Body of pancreas (tissue), 4 donors: ENCODE measurements at regions not wholly inside any gene's neighbourhood (a gene's known extent, or its start where the extent isn't known, plus 50 kb on each side); places are given as distances from the start of the nearest gene placed in this dataset.
A peak's percentile ranks its signal among the peaks of the same experiment; 100 is the strongest.

Experiments
- ATAC-seq: fragments of 150-250 bp; one replicate; pipeline ENCODE4 v1.9.1; 2016
- DNase-seq, 4 donors: peaks; one replicate each; pipeline ENCODE4 v3.0.0-alpha.2; 2019
- H3K27ac ChIP-seq, 4 donors: fragments of 200-600 bp; sonication (generic); 1 replicate in 3 of 4; 2 replicates in 1 of 4; pipeline versions ENCODE4 v1.5.1 to v1.6.1; 2016 to 2019; ENCODE audit warnings: mild to moderate bottlenecking in 1 of 4, mixed read lengths in 1 of 4, moderate library complexity in 1 of 4
- H3K27me3 ChIP-seq, 2 donors: fragments of 200-600 bp; sonication (generic); one replicate each; pipeline ENCODE4 v1.6.0; 2016; ENCODE audit warnings: mild to moderate bottlenecking in 1 of 2
- H3K36me3 ChIP-seq, 2 donors: fragments of 200-600 bp; sonication (generic); replicated peaks in 1 of 2; 2 replicates each; pipeline ENCODE4 v1.5.1; 2016; ENCODE audit warnings: low read depth in 2 of 2; ENCODE audit not compliant: insufficient read depth in 1 of 2
- H3K4me1 ChIP-seq: fragments of 200-600 bp; sonication (generic); one replicate; pipeline ENCODE4 v1.6.0; 2016
- H3K4me3 ChIP-seq, 2 donors: fragments of 200-600 bp; sonication (generic); 1 replicate in 1 of 2; 2 replicates in 1 of 2; pipeline ENCODE4 v1.5.1; 2016 to 2019
- H3K9me3 ChIP-seq, 3 donors: fragments of 200-600 bp; sonication (generic); 1 replicate in 2 of 3; 2 replicates in 1 of 3; pipeline ENCODE4 v1.5.1; 2016
- POLR2A ChIP-seq, 3 donors: fragments of 450-650 bp; IDR thresholded peaks; one replicate each; pipeline ENCODE4 v1.6.1; 2016; ENCODE audit warnings: antibody characterized with exemption in 3 of 3, mild to moderate bottlenecking in 2 of 3
- WGBS, 2 donors: methylation state at CpG; one replicate each; pipeline ENCODE4 v1.1.5; 2017; 5-methylcytosine and 5-hydroxymethylcytosine counted together
- intact Hi-C: fragments of 100-400 bp; cut with DNase I; formaldehyde crosslinking; loops from one replicate; pipeline ENCODE4 v1.15.1; 2023
- TF ChIP-seq, protein P1 (sequence below), 7 experiments: fragments of 450-650 bp in 4 of 7; fragments of 200-600 bp in 3 of 7; sonication (generic) in 3 of 7; IDR thresholded peaks; one replicate each; pipeline ENCODE4 v1.5.1; 2016 to 2019; ENCODE audit warnings: antibody characterized with exemption in 7 of 7

DNA sequence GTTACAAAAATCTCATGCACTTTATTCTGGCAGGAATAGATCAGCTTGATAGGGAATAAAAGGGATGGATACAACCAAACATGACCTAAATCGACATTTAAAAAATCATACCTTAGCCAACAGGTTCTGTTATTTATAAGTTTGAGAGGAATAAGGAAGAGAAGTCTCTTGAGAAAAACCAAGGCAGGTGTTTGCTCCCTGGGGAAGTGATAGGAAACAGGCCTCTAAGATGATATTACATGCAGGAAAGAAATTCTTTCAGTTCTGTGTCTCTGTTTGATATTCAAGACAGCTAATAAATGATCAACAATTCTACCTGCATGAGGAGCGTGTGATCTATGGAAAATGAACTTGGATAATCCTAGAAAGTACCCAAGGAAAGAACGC lies 184.8 kb upstream of the ZEB2 start:
- H3K9me3 ChIP-seq: no peaks in the 10 kb centered on the region
- intact Hi-C loops: no loop called here
- ATAC-seq (no peak), DNase-seq (no peak)
- H3K4me3 ChIP-seq: no peak overlapping the region
- H3K27ac ChIP-seq: no peak overlapping the region
- TF ChIP-seq, protein P1, sequence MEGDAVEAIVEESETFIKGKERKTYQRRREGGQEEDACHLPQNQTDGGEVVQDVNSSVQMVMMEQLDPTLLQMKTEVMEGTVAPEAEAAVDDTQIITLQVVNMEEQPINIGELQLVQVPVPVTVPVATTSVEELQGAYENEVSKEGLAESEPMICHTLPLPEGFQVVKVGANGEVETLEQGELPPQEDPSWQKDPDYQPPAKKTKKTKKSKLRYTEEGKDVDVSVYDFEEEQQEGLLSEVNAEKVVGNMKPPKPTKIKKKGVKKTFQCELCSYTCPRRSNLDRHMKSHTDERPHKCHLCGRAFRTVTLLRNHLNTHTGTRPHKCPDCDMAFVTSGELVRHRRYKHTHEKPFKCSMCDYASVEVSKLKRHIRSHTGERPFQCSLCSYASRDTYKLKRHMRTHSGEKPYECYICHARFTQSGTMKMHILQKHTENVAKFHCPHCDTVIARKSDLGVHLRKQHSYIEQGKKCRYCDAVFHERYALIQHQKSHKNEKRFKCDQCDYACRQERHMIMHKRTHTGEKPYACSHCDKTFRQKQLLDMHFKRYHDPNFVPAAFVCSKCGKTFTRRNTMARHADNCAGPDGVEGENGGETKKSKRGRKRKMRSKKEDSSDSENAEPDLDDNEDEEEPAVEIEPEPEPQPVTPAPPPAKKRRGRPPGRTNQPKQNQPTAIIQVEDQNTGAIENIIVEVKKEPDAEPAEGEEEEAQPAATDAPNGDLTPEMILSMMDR (IDR thresholded peaks at IDR 0.05): no peak
- TF ChIP-seq POLR2A (IDR thresholded peaks at IDR 0.05): no peak
- WGBS, 2 donors: 82 to 88% methylated on average over 3 of the region's 3 CpGs
- no peaks in the 10 kb centered on the region for H3K27me3 ChIP-seq
- H3K36me3 ChIP-seq: no peaks in the 10 kb centered on the region
- H3K4me1 ChIP-seq: no peaks in the 10 kb centered on the region

DNA sequence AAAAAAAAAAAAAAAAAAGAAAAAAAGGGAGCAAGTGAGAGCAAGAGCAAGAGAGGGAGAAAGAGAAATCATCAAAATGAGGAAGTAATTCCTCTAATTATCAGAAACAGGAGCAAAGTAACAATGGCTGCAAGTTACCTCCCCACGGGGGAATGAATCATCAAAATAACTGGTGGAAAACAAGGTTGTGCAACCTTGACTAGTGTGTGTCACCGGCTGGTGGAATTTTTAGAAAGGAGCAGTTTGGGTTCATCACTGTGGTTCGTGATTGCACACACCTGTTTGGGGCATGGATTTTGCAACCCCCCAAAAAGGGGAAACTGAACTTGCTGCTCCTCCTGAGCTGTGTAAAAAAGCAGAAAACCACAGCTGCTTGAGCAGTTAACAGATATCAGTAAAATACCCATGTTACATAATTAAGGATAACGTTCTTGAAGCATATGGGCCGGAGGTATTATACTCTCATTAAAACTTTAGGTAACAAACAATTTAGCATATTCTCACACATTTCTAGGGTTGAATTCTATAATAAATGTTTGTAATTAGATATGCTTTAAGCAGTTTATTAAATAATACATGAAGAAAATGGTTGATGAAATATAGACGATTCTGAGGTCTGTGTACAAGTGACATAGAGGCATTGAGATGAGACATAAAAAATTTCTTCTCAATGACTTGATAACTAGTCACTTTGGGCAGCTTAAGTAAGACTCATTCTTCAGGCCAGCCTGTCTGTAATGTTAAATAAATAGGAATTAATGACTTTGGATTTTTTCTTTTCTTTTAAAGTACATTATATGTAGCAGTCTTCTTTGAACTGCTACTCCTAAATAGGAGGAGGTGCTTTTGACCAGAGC lies 184.2 kb upstream of the ZEB2 start:
- DNase-seq: peak in 2 of 4 donors; percentile 5 to 60
- H3K27me3 ChIP-seq: no peaks in the 10 kb centered on the region
- 45 to 51% methylated on average over 6 of the region's 6 CpGs for WGBS, 2 donors

DNA sequence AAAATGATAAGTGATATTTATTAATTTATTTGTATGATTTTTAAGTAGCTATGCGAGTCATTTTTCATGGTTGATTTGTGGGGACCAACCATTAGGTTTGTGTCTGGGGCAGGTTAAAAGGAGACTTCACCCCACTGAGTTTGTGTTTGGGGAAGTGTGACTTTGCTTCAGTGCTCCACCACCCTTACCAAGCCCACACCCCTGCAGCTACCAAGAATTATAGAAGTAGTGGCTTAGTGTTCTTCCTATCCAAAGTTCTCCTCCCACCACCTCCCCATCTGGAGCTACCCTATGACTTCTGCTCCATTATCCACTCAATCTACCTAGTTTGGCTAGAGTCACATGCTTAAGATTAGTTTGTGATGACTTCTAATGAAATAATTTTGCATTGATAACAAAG lies 182.1 kb upstream of the ZEB2 start:
- intact Hi-C loops: no loop called here
- peak overlapping the region in 1 of 4 donors; percentile 47 for H3K27ac ChIP-seq
- TF ChIP-seq, protein P1 (IDR thresholded peaks at IDR 0.05): no peak
- DNase-seq: peak in 1 of 4 donors; percentile 19
- H3K36me3 ChIP-seq: no peaks in the 10 kb centered on the region
- no peaks in the 10 kb centered on the region for H3K4me1 ChIP-seq
- H3K27me3 ChIP-seq: no peaks in the 10 kb centered on the region
- WGBS, 2 donors: 50 to 78% methylated on average over 1 of the region's 1 CpG
- ATAC-seq: no peak
- no peak overlapping the region for H3K4me3 ChIP-seq
- H3K9me3 ChIP-seq: no peaks in the 10 kb centered on the region

More for the DNA sequence above, 184.2 kb upstream of the ZEB2 start:
- no peaks in the 10 kb centered on the region for H3K36me3 ChIP-seq
- peak; percentile 30 for ATAC-seq
- no peaks in the 10 kb centered on the region for H3K4me1 ChIP-seq
- H3K9me3 ChIP-seq: no peaks in the 10 kb centered on the region
- H3K4me3 ChIP-seq: no peak overlapping the region
- no peak for TF ChIP-seq POLR2A (IDR thresholded peaks at IDR 0.05)
- TF ChIP-seq, protein P1 (IDR thresholded peaks at IDR 0.05): no peak
- intact Hi-C loops: no loop called here
- H3K27ac ChIP-seq: no peak overlapping the region

DNA sequence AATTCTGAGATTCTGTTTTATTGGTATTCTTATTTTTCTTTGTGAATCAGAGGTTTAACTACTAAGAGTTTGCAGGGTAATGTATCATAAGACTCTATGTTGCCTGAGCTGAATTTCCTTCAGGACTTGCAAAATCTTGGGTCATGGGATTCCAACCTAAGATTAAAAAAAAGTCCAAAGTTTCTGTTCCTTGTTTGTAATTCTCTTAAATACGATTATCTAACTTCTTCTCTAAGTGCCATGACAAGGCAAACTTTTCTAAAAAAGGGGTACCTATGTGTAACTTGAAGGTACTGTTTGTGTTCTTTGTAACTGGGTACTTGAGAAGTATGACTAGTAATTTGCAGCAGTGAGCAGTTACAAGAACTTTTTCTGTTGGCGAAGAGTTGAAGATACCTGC lies 181.3 kb upstream of the ZEB2 start:
- Histone ChIP-seq H3K4me1 (no peaks in the 10 kb centered on the region), H3K27me3 (no peaks in the 10 kb centered on the region), H3K4me3 (no peak overlapping the region), H3K27ac (peak overlapping the region in 1 of 4 donors; percentile 47), H3K9me3 (no peaks in the 10 kb centered on the region), H3K36me3 (no peaks in the 10 kb centered on the region)
- TF ChIP-seq, protein P1 (IDR thresholded peaks at IDR 0.05): no peak
- no peak for TF ChIP-seq POLR2A (IDR thresholded peaks at IDR 0.05)
- intact Hi-C loops: no loop called here
- WGBS, 2 donors: 69 to 76% methylated on average over 2 of the region's 2 CpGs
- DNase-seq (no peak), ATAC-seq (no peak)

DNA sequence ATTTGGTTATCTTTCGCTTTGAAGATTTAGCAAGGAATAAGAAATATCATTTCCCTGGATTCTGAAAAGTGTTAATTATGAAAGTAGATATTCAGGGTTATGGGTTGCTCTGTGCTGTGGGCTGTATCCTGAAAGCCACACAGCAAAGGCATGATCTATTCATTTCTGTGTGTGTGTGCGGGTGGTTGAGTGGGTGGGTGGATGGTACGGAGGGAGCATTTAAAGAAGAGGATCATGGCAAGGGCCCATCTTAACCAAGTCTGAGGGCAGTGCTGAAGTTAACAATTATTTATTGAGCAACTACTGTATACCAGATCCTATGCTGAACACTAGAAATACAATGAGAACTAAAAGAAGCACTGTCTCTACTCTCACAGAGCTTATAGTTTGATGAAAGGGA lies 178.2 kb upstream of the ZEB2 start:
- Histone ChIP-seq H3K27me3 (no peaks in the 10 kb centered on the region), H3K4me1 (no peaks in the 10 kb centered on the region), H3K9me3 (no peaks in the 10 kb centered on the region), H3K27ac (no peak overlapping the region), H3K36me3 (no peaks in the 10 kb centered on the region), H3K4me3 (no peak overlapping the region)
- DNase-seq (no peak), ATAC-seq (no peak)
- 98 to 99% methylated on average over 3 of the region's 3 CpGs for WGBS, 2 donors
- TF ChIP-seq POLR2A (IDR thresholded peaks at IDR 0.05): no peak
- TF ChIP-seq, protein P1 (IDR thresholded peaks at IDR 0.05): no peak
- intact Hi-C loops: no loop called here
